Right lobe of liver (tissue), 4 donors: ENCODE measurements at regions not wholly inside any gene's neighbourhood (a gene's known extent, or its start where the extent isn't known, plus 50 kb on each side); places are given as distances from the start of the nearest gene placed in this dataset.

Experiments used
- CTCF ChIP-seq, 4 donors: fragments of 200-600 bp in 3 of 4; fragments of 450-650 bp in 1 of 4; IDR thresholded peaks; one replicate each; pipeline versions ENCODE4 v1.5.1 to v1.8.0; 2016 to 2022; ENCODE audit warnings: antibody characterized with exemption in 4 of 4, mild to moderate bottlenecking in 2 of 4
- POLR2A ChIP-seq: fragments of 450-650 bp; IDR thresholded peaks from one replicate; pipeline ENCODE4 v1.6.1; 2017; ENCODE audit warnings: antibody characterized with exemption, mild to moderate bottlenecking
- donor health status: DM: no; HTN: no; CAD: no.
- donor health status: DM: no; HTN: no; CAD: no.
- donor health status: DM: no; HTN: yes; CAD: no.

DNA sequence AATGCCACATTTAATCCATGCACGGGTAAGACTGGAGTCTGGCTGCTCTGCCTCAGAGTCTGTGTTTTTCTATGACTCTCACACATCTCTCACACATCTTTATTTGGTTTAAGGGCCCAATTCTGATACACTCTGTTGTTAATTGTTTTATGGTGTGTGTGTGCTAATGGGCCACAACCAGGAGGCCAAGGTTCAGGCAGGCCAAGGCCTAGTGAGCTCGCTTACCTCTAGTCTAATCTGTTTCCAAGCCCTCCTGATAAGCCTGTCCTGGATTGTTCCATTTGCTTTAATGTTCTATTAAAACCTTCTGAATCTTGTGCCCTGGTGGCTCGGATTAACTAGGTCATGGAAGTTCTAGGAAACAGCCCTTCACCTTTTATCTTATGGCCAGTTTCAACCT lies 445.4 kb upstream of the DPH6 start:
- TF ChIP-seq CTCF (IDR thresholded peaks at IDR 0.05) (no peak), POLR2A (no peak)
